HEK293T (cell line): ENCODE measurements at regions not wholly inside any gene's neighbourhood (a gene's known extent, or its start where the extent isn't known, plus 50 kb on each side); places are given as distances from the start of the nearest gene placed in this dataset.

Experiments
- CTCF ChIA-PET: fragments of 350-600 bp; formaldehyde crosslinking; extraction: SDS; loops from one replicate; lab custom pipeline; 2021; ENCODE audit warnings: antibody characterized with exemption, inconsistent platforms; lab: Yijun Ruan, JAX
- POLR2A ChIA-PET: fragments of 350-600 bp; formaldehyde crosslinking; extraction: SDS; loops from one replicate; lab custom pipeline; 2020; ENCODE audit warnings: antibody characterized with exemption, inconsistent platforms; lab: Yijun Ruan, JAX
- DNase-seq: peaks from one replicate; pipeline ENCODE4 v3.0.0; 2012; ENCODE audit warnings: mixed read lengths; ENCODE audit errors: extremely low spot score
- ARNT ChIP-seq: fragments of 450-650 bp; IDR thresholded peaks from 2 replicates; pipeline ENCODE4 v1.6.1; 2017; ENCODE audit warnings: mild to moderate bottlenecking
- BHLHE40 ChIP-seq: fragments of 450-650 bp; IDR thresholded peaks from 2 replicates; pipeline ENCODE4 v1.6.1; 2016; ENCODE audit warnings: mild to moderate bottlenecking, moderate library complexity, borderline replicate concordance
- CTBP1 ChIP-seq: fragments of 450-650 bp; IDR thresholded peaks from 2 replicates; pipeline ENCODE4 v1.6.1; 2016; ENCODE audit warnings: borderline replicate concordance
- ELF4 ChIP-seq: fragments of 450-650 bp; IDR thresholded peaks from 2 replicates; pipeline ENCODE4 v1.6.1; 2017; ENCODE audit warnings: antibody characterized with exemption
- FOXA1 ChIP-seq: fragments of 450-650 bp; IDR thresholded peaks from 2 replicates; pipeline ENCODE4 v1.6.1; 2016; ENCODE audit warnings: mild to moderate bottlenecking
- FOXK2 ChIP-seq: fragments of 450-650 bp; IDR thresholded peaks from 2 replicates; pipeline ENCODE4 v1.6.1; 2016; ENCODE audit warnings: mild to moderate bottlenecking
- FOXM1 ChIP-seq: fragments of 450-650 bp; IDR thresholded peaks from 2 replicates; pipeline ENCODE4 v1.6.1; 2017; ENCODE audit warnings: mild to moderate bottlenecking, borderline replicate concordance
- HDGF ChIP-seq: fragments of 450-650 bp; IDR thresholded peaks from 2 replicates; pipeline ENCODE4 v1.6.1; 2017; ENCODE audit warnings: antibody characterized with exemption, borderline replicate concordance
- L3MBTL2 ChIP-seq: fragments of 450-650 bp; conservative IDR thresholded peaks from 2 replicates; pipeline ENCODE4 v1.6.1; 2016; ENCODE audit warnings: mild to moderate bottlenecking
- LEF1 ChIP-seq: fragments of 450-650 bp; IDR thresholded peaks from 2 replicates; pipeline ENCODE4 v1.6.1; 2017; ENCODE audit warnings: mild to moderate bottlenecking, borderline replicate concordance
- NFRKB ChIP-seq: fragments of 450-650 bp; IDR thresholded peaks from 2 replicates; pipeline ENCODE4 v1.6.1; 2016; ENCODE audit warnings: mild to moderate bottlenecking, moderate library complexity
- SP1 ChIP-seq: fragments of 450-650 bp; IDR thresholded peaks from 2 replicates; pipeline ENCODE4 v1.6.1; 2017
- SUZ12 ChIP-seq: fragments of 450-650 bp; IDR thresholded peaks from 2 replicates; pipeline ENCODE4 v1.6.1; 2016; ENCODE audit warnings: mild to moderate bottlenecking
- TARDBP ChIP-seq: fragments of 450-650 bp; IDR thresholded peaks from 2 replicates; pipeline ENCODE4 v1.6.1; 2016
- ZNF384 ChIP-seq: fragments of 450-650 bp; IDR thresholded peaks from 2 replicates; pipeline ENCODE4 v1.6.1; 2016
- TF ChIP-seq, protein P1 (sequence below): fragments of 450-650 bp; IDR thresholded peaks from 2 replicates; pipeline ENCODE4 v1.6.1; 2016

DNA sequence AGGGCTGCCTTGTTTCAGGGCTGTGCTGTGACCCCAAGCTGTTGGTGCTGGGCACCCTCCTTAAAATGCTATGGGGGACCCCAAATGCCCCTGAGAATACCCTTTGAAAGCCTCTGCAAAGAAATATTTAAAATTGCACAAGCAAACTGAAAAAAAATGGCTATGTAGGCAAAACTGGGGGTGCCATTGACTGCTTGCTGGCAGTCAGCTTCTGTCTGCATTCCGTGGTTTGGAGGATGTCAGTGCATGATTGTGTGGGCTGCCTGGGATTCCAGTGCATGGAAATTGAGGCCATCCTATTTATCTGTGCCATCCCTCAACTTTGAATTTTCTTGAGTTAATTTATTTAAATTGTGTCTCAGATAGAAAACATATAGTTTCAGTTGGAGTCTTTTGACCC is 113.7 kb upstream of the RTL1 start:
- TF ChIP-seq NFRKB = no peak
- TF ChIP-seq FOXK2 = no peak
- TF ChIP-seq HDGF = no peak
- no peak for TF ChIP-seq ELF4
- no peak for TF ChIP-seq L3MBTL2
- TF ChIP-seq ARNT = no peak
- TF ChIP-seq CTBP1 = no peak
- TF ChIP-seq SUZ12 = no peak
- TF ChIP-seq, protein P1, sequence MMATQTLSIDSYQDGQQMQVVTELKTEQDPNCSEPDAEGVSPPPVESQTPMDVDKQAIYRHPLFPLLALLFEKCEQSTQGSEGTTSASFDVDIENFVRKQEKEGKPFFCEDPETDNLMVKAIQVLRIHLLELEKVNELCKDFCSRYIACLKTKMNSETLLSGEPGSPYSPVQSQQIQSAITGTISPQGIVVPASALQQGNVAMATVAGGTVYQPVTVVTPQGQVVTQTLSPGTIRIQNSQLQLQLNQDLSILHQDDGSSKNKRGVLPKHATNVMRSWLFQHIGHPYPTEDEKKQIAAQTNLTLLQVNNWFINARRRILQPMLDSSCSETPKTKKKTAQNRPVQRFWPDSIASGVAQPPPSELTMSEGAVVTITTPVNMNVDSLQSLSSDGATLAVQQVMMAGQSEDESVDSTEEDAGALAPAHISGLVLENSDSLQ = no peak
- no peak for TF ChIP-seq TARDBP
- no peak for TF ChIP-seq ZNF384
- no peak for TF ChIP-seq LEF1
- TF ChIP-seq BHLHE40 = no peak
- TF ChIP-seq FOXM1 = no peak
- no peak for TF ChIP-seq SP1
- no peak for TF ChIP-seq FOXA1
- DNase-seq = no peak
- CTCF ChIA-PET = no interaction called here
- POLR2A ChIA-PET = no interaction called here

DNA sequence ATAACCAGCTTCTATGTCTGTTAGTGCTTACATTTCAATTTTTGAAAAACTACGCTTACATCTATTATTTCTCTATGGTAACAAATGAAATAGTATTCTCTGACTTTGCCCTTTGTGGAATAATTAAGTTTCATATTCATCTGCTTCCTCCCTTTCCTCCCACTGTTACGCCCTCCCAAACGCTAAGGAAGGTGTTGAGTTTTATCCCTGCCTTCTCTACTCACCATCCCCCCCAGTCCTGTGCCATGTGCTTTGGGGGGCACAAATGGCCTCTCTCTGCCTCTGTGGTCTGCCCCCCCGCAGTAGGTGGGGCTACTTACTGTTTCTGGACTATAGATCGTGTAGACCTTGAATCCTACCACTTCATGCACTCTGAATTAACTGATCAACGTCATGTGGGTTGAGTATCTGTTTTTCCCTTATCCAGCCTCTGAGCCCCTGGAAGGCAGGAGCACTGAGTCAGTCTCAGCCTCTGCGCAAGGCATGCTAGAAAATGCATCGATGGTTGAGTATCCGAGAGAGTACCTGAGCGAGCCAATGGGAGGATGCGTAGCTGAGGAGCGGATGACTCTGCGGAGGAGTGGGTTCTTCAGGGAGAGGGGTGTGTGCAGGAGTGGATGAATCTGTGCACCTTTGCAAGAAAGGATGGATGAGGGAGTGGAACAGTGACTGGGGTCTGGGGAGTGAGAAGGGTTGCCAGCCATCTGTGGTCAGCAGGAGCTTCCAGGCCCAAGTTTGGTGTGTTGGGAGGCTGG is 114.5 kb upstream of the RTL1 start:
- CTCF ChIA-PET = no interaction called here
- POLR2A ChIA-PET = no interaction called here
- DNase-seq = no peak
- no peak for TF ChIP-seq FOXM1
- no peak for TF ChIP-seq TARDBP
- no peak for TF ChIP-seq CTBP1
- TF ChIP-seq NFRKB = no peak
- TF ChIP-seq, protein P1 = no peak
- no peak for TF ChIP-seq FOXK2

DNA sequence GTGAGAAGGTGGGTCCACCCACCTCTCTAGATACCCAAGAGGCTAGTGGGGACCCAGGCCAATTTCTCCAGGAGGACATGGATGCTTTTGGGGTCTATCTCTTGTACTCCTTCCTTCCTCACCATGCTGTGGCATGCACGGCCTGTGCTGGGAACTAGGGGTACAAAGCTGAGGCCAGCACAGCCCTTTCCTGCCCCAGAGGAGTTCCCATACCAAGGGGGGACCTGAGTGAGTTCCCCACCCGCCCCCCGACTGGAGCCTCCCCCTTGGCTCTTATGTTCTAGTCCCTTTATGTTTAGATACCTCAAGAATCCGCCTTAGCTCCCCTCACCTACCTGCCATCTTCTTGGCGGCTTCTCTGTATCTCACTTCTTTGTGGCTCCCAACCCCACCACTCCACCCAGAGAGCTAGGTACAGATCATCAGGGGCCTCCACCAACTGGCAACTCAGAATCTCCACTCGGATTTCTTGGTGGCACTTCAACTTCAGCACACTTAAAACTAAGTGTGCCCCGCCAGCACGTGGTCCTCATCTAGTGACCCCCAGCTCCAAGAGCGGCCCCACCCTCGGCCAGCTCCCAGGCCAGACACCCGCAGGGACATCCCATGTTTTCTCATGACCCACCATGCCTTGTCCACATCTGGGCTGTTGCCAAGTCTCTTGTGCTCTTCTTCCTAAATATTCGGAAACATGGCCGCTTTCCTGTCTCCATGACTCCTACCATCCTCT is 115.2 kb upstream of the RTL1 start:
- POLR2A ChIA-PET = no interaction called here
- TF ChIP-seq ELF4 (no peak), BHLHE40 (no peak), FOXA1 (no peak), HDGF (no peak), FOXM1 (no peak), ARNT (no peak), TARDBP (no peak), CTBP1 (no peak), L3MBTL2 (no peak), NFRKB (no peak), SUZ12 (no peak), SP1 (no peak), LEF1 (no peak), FOXK2 (no peak)
- TF ChIP-seq, protein P1 = no peak
- CTCF ChIA-PET = no interaction called here
- DNase-seq = no peak

DNA sequence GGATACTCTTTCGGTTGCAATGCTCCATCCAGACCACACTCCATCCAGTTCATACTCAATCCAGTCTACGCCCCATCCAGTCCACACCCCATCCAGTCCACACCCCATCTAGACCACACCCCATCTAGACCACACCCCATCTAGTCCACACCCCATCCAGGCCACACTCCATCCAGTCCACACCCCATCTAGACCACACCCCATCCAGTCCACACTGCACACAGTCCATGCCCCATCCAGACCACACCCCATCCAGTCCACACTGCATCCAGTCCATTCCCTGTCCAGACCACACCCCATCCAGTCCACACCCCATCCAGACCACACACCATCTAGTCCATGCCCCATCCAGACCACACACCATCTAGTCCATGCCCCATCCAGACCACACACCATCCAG is 116.0 kb upstream of the RTL1 start:
- no peak for DNase-seq
- ChIA-PET CTCF (no interaction called here), POLR2A (no interaction called here)
- TF ChIP-seq, protein P1 = no peak
- no peak for TF ChIP-seq HDGF
- no peak for TF ChIP-seq ZNF384
- TF ChIP-seq FOXM1 = no peak
- no peak for TF ChIP-seq SUZ12
- TF ChIP-seq NFRKB = no peak
- no peak for TF ChIP-seq ELF4
- no peak for TF ChIP-seq SP1
- TF ChIP-seq FOXK2 = no peak
- no peak for TF ChIP-seq CTBP1
- no peak for TF ChIP-seq FOXA1
- TF ChIP-seq L3MBTL2 = no peak
- TF ChIP-seq TARDBP = no peak
- TF ChIP-seq BHLHE40 = no peak
- no peak for TF ChIP-seq LEF1
- no peak for TF ChIP-seq ARNT

DNA sequence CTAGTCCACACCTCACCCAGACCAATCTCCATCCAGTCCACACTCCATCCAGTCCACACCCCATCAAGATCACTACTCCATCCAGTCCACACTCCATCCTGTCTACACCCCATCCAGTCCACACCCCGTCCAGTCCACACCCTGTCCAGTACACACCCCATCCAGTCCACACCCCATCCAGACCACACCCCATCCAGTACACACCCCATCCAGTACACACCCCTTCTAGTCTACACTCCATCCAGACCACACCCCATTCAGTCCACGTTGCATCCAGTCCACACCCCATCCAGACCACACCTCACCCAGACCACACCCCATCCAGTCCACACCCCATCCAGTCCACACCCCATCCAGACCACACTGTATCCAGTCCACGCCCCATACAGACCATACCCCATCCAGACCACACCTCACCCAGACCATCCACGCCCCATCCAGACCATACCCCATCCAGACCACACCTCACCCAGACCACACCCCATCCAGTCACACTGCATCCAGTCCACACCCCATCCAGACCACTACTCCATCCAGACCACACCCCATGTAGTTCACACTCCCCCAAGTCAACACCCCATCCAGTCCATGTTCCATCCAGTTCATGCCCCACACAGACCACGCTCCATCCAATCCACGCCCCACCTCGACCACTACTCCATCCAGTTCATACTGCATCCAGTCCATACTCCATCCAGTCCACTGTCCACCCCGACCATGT is 116.6 kb upstream of the RTL1 start:
- TF ChIP-seq HDGF = no peak
- TF ChIP-seq FOXA1 = no peak
- no peak for TF ChIP-seq ARNT
- no peak for TF ChIP-seq TARDBP
- no peak for TF ChIP-seq ELF4
- no peak for TF ChIP-seq FOXM1
- DNase-seq = no peak
- ChIA-PET CTCF (no interaction called here), POLR2A (no interaction called here)
